Effector memory CD4-positive, alpha-beta T cell (primary cell): ENCODE measurements at regions not wholly inside any gene's neighbourhood (a gene's known extent, or its start where the extent isn't known, plus 50 kb on each side); places are given as distances from the start of the nearest gene placed in this dataset.

Source experiments
- DNase-seq, 3 donors: peaks; one replicate each; pipeline ENCODE4 v3.0.0-alpha.2; 2020
- H3K27ac ChIP-seq: 2 replicates; pipeline ENCODE4 v1.7.0; 2013; ENCODE audit warnings: mild to moderate bottlenecking, low read length, moderate library complexity; ENCODE audit not compliant: insufficient read depth, poor library complexity, severe bottlenecking
- H3K27me3 ChIP-seq: replicated peaks from 2 replicates; pipeline ENCODE4 v1.7.0; 2013; ENCODE audit warnings: mild to moderate bottlenecking, low read length; ENCODE audit not compliant: insufficient read depth, control insufficient read depth, poor library complexity, severe bottlenecking
- H3K36me3 ChIP-seq: 2 replicates; pipeline ENCODE4 v1.7.0; 2013; ENCODE audit warnings: mild to moderate bottlenecking, low read length, moderate library complexity; ENCODE audit not compliant: control insufficient read depth, insufficient read depth
- H3K4me1 ChIP-seq: 2 replicates; pipeline ENCODE4 v1.7.0; 2013; ENCODE audit warnings: low read length, mild to moderate bottlenecking; ENCODE audit not compliant: control insufficient read depth, insufficient read depth, poor library complexity, severe bottlenecking
- H3K4me3 ChIP-seq: 2 replicates; pipeline ENCODE4 v1.7.0; 2013; ENCODE audit warnings: low read length, low read depth, mild to moderate bottlenecking; ENCODE audit not compliant: insufficient read depth, poor library complexity, severe bottlenecking
- H3K9me3 ChIP-seq: 2 replicates; pipeline ENCODE4 v1.7.0; 2013; ENCODE audit warnings: mild to moderate bottlenecking, low read length, moderate library complexity; ENCODE audit not compliant: control insufficient read depth

- no peaks in the 10 kb centered on the region for H3K9me3 ChIP-seq
- no peaks in the 10 kb centered on the region for H3K27me3 ChIP-seq
- no peak for DNase-seq
- H3K4me3 ChIP-seq = no peak overlapping the region
- H3K27ac ChIP-seq = no peak overlapping the region
- no peaks in the 10 kb centered on the region for H3K36me3 ChIP-seq
- H3K4me1 ChIP-seq = no peaks in the 10 kb centered on the region
Measured at GRCh38 chr2:794554-795241, 117.5 kb upstream of the TMEM18 start.

- Histone ChIP-seq H3K9me3 (no peaks in the 10 kb centered on the region), H3K4me3 (no peak overlapping the region), H3K4me1 (no peaks in the 10 kb centered on the region), H3K27ac (no peak overlapping the region), H3K27me3 (no peaks in the 10 kb centered on the region), H3K36me3 (no peaks in the 10 kb centered on the region)
- DNase-seq = no peak
Measured at GRCh38 chr2:793236-793635, 116.0 kb upstream of the TMEM18 start.

DNA sequence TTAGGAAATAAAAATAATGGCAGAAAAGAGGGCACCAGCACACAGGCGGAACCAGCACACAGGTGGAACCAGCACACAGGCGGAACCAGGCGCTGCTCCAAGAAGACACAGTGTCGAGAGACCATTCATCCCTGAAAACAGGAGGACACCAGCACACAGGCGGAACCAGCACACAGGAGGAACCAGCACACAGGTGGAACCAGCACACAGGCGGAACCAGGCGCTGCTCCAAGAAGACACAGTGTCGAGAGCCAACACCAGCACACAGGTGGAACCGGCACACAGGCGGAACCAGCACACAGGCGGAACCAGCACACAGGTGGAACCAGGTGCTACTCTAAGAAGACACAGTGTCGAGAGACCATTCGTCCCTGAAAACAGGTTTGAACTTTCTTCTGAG is 115.5 kb upstream of the TMEM18 start:
- Histone ChIP-seq H3K4me1 (no peaks in the 10 kb centered on the region), H3K36me3 (no peaks in the 10 kb centered on the region), H3K9me3 (no peaks in the 10 kb centered on the region), H3K4me3 (no peak overlapping the region), H3K27me3 (no peaks in the 10 kb centered on the region), H3K27ac (no peak overlapping the region)
- no peak for DNase-seq

GRCh38 chr2:790634-791245 is 113.5 kb upstream of the TMEM18 start:
- no peak overlapping the region for H3K27ac ChIP-seq
- DNase-seq = no peak
- no peak overlapping the region for H3K4me3 ChIP-seq
- no peaks in the 10 kb centered on the region for H3K36me3 ChIP-seq
- no peaks in the 10 kb centered on the region for H3K4me1 ChIP-seq
- H3K27me3 ChIP-seq = no peaks in the 10 kb centered on the region
- H3K9me3 ChIP-seq = no peaks in the 10 kb centered on the region

DNA sequence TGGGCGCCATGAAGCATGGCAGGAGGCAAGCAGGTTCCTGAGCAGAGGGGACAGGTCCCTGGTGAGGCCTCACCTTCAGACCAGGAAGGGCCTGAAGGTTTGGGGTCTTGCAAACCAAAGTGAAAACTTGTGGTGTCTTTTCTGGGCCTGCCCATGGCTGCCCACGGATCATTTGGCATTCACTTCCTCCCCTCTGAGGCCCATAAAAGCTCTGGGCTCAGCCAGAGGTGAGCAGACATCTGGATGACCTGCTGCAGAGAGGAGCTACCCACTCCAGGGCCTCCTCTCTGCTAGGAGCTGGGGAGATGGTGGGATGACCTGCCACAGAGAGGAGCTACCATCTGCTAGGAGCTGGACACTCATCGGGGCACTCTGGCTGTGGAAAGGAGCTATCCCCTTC is 112.9 kb upstream of the TMEM18 start:
- Histone ChIP-seq H3K27me3 (no peaks in the 10 kb centered on the region), H3K27ac (no peak overlapping the region), H3K36me3 (no peaks in the 10 kb centered on the region), H3K4me1 (no peaks in the 10 kb centered on the region), H3K4me3 (no peak overlapping the region), H3K9me3 (no peaks in the 10 kb centered on the region)
- no peak for DNase-seq

DNA sequence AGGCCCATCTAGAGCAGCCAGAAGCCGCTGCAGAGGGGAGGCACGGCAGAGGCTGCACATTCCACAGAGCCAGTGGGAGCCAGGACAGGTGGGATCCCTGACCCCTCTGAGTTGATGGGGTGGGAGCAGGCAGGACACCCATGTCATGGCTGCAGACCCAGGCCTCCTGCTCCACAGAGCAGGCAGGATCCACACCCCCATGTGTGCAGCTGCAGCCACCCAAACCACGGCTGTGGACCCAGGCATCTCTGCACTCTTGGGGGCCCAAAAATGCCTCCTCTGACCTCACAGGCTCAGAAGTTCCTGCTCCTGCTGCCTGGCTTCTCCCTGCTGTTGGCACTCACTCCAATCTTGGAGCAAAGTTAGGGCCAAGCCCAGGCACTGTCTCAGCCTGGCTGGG is 112.3 kb upstream of the TMEM18 start:
- H3K9me3 ChIP-seq = no peaks in the 10 kb centered on the region
- H3K4me1 ChIP-seq = no peaks in the 10 kb centered on the region
- no peaks in the 10 kb centered on the region for H3K27me3 ChIP-seq
- H3K4me3 ChIP-seq = no peak overlapping the region
- H3K36me3 ChIP-seq = no peaks in the 10 kb centered on the region
- no peak for DNase-seq
- no peak overlapping the region for H3K27ac ChIP-seq

GRCh38 chr2:788227-789032 is 111.2 kb upstream of the TMEM18 start:
- Histone ChIP-seq H3K4me3 (no peak overlapping the region), H3K4me1 (no peaks in the 10 kb centered on the region), H3K9me3 (no peaks in the 10 kb centered on the region), H3K27ac (no peak overlapping the region), H3K27me3 (no peaks in the 10 kb centered on the region), H3K36me3 (no peaks in the 10 kb centered on the region)
- DNase-seq = no peak

DNA sequence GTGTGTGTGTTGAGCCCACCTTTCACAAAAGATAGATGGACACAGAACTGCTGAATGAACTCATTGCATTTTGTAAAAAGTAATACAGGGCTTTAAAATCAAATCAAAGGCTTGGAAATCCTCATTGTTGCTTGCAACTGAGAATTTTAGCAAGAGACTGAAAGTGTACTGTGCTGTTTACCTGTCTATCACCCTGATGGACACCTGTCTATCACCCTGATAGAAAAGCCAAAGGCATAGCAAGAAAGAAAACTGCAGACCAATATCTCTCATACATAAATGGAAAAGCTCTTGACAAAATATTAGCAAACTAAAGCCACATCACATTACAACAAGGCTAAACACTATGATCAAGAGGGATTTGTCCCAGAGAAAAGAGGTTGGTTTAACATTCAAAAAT is 107.5 kb upstream of the TMEM18 start:
- DNase-seq = no peak
- H3K4me3 ChIP-seq = no peak overlapping the region

DNA sequence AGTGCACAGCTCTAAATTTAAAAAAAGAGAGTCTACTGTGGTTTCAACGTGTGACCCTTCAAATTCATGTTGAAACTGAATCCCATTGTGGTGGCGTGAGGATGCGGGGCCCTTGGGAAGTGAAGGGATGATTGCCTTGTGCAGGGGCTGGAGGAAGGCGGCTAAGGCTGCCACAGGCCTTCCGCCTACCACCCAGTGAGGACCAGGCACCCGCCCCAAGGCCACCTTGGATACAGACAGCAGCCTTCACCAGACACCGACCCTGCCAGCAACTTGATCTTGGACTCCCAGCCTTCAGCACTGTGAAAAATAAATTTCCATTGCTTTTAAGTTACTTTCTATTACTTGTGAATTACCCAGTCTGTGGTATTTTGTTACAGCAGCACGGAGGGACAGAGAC is 103.4 kb upstream of the TMEM18 start:
- H3K4me3 ChIP-seq = no peak overlapping the region
- no peaks in the 10 kb centered on the region for H3K36me3 ChIP-seq
- H3K27me3 ChIP-seq = no peaks in the 10 kb centered on the region
- no peaks in the 10 kb centered on the region for H3K4me1 ChIP-seq
- H3K9me3 ChIP-seq = no peaks in the 10 kb centered on the region
- DNase-seq = no peak
- H3K27ac ChIP-seq = no peak overlapping the region

More for the DNA sequence above, 107.5 kb upstream of the TMEM18 start:
- Histone ChIP-seq H3K27me3 (no peaks in the 10 kb centered on the region), H3K27ac (no peak overlapping the region), H3K9me3 (no peaks in the 10 kb centered on the region), H3K4me1 (no peaks in the 10 kb centered on the region), H3K36me3 (no peaks in the 10 kb centered on the region)

GRCh38 chr2:780002-780401 is 102.8 kb upstream of the TMEM18 start:
- DNase-seq = no peak
- Histone ChIP-seq H3K4me1 (no peaks in the 10 kb centered on the region), H3K27ac (no peak overlapping the region), H3K9me3 (no peaks in the 10 kb centered on the region), H3K4me3 (no peak overlapping the region), H3K36me3 (no peaks in the 10 kb centered on the region), H3K27me3 (no peaks in the 10 kb centered on the region)
